ENCODE measurements at regions not wholly inside any gene's neighbourhood (a gene's known extent, or its start where the extent isn't known, plus 50 kb on each side); places are given as distances from the start of the nearest gene placed in this dataset.

DNA sequence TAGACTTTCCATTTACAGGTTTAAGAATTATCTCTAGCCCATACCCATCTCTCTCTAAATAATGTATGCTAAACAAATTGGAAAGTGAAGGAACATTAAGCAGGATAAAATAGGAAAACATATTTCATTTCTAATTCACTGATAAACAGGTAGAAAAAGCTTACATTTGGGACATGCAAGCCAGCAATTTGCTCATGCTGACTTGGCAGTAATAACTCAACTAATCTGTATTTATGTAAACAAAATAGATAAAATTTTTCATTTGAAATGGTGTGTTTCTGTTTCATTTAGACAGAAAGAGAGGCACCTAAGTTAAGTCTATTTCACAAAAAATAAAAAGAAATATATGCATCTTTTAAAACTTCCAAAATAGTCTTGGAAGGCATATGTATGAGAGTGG is 877.3 kb upstream of the LRRTM1 start:
- no peak for TF ChIP-seq POLR2A (IDR thresholded peaks at IDR 0.05; ENCODE audit: low read length)
- TF ChIP-seq GATA1 (IDR thresholded peaks at IDR 0.05; ENCODE audit: low read depth, low read length): no peak
